Activated naive CD8-positive, alpha-beta T cell (primary cell): ENCODE measurements at regions not wholly inside any gene's neighbourhood (a gene's known extent, or its start where the extent isn't known, plus 50 kb on each side); places are given as distances from the start of the nearest gene placed in this dataset.
"Not testable (repeated sequence)": the region's sequence is repeated elsewhere in the genome, so short reads cannot be mapped to it uniquely, and the experiment has no call there.

Experiments used
- H3K27ac Mint-ChIP-seq: one replicate; pipeline ENCODE4 v1.8.0; 2021; ENCODE audit warnings: mixed read lengths
- H3K27me3 Mint-ChIP-seq: one replicate; pipeline ENCODE4 v1.8.0; 2021; ENCODE audit warnings: mixed read lengths
- H3K36me3 Mint-ChIP-seq: one replicate; pipeline ENCODE4 v1.8.0; 2021; ENCODE audit warnings: mixed read lengths
- H3K4me1 Mint-ChIP-seq: one replicate; pipeline ENCODE4 v1.8.0; 2021; ENCODE audit warnings: low read depth, mixed read lengths
- H3K4me3 Mint-ChIP-seq: one replicate; pipeline ENCODE4 v1.8.0; 2021; ENCODE audit warnings: mild to moderate bottlenecking, mixed read lengths
- H3K9me3 Mint-ChIP-seq: one replicate; pipeline ENCODE4 v1.8.0; 2021; ENCODE audit warnings: low read depth, mixed read lengths

GRCh38 chr13:73171271-73171682, 112.5 kb downstream of the KLF5 start:
- no peak overlapping the region for H3K27ac Mint-ChIP-seq
- no peak overlapping the region for H3K4me3 Mint-ChIP-seq
- no peaks in the 10 kb centered on the region for H3K27me3 Mint-ChIP-seq
- peaks cover 1% of the 10 kb centered on the region for H3K4me1 Mint-ChIP-seq
- H3K9me3 Mint-ChIP-seq = no peaks in the 10 kb centered on the region
- no peaks in the 10 kb centered on the region for H3K36me3 Mint-ChIP-seq

DNA sequence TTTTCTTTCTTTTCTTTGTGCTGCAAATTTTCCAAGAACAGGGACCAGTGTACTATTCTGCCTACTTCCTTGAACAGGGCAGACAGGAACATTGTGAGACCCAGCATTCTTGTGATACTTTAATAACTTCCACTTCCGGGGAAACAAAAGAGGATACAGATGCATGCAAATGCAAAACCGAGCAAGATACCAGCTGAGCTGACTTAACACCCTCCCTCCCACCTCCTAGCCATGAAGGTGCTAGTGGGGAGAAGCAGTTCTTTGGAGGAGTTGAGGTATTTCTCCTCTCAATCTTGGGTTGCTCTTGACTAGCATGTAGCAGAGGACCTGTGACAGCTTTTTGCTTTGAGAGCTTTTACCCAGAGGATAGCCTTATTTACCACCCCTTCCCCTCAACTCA, 111.2 kb downstream of the KLF5 start:
- H3K9me3 Mint-ChIP-seq = no peaks in the 10 kb centered on the region
- H3K27me3 Mint-ChIP-seq = no peaks in the 10 kb centered on the region
- peaks cover 1% of the 10 kb centered on the region for H3K4me1 Mint-ChIP-seq
- no peak overlapping the region for H3K4me3 Mint-ChIP-seq
- H3K36me3 Mint-ChIP-seq = no peaks in the 10 kb centered on the region
- no peak overlapping the region for H3K27ac Mint-ChIP-seq

DNA sequence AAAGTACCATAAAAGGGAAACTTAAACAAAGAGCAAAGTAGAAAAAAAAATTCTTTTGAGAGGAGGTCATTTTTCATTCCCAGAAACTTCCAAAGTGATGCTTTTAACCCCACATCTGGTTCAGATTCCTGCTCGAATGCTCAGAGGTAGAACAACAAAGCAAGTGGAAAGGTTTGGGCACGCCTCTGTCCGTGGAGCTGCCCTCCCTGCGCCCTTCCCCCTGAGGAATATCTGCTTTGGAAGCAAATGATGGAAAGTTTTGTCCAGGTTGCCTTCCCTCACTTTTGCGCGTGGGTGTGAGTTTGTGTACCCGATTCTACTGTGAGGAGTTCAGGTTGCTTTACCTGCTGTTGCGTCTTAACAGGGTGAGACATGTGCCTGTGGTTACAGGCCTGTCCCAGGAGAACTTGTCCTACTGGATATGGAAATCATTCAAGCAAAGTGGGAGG, 110.2 kb downstream of the KLF5 start:
- no peak overlapping the region for H3K4me3 Mint-ChIP-seq
- H3K36me3 Mint-ChIP-seq = no peaks in the 10 kb centered on the region
- no peaks in the 10 kb centered on the region for H3K9me3 Mint-ChIP-seq
- no peak overlapping the region for H3K27ac Mint-ChIP-seq
- H3K4me1 Mint-ChIP-seq = peaks cover 1% of the 10 kb centered on the region
- no peaks in the 10 kb centered on the region for H3K27me3 Mint-ChIP-seq

DNA sequence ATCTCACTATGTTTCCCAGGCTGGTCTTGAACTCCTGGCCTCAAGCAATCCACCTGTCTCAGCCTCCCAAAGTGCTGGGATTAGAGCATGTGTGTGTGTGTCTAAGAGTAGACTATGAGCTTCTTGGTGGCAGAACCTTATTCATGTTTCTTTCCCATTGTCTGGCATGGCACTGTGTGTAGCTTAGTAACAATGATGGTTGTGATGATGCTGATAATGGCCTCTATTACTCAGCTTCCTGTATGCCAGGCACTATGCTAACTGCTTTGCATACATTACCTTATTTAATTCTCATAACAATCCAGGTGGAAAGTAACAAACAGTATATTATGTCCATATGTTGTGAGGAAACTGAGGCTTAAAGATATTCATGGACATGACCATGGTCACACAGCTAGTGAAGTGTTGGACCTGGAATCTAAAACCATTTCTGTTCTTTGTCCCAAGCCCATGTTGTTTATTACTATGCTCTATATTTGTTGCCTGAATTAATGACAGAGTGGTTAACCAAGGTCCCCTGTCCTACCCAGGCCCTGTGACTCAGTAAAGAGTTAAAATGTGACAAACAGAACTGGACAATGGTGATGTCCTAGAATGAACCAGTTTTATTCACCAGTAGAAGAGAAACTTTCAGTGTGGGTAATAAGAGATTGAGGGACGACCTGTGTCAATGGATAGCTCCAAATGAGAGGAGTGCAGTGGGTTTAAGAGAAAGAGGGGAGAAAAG, 109.6 kb downstream of the KLF5 start:
- H3K27ac Mint-ChIP-seq = no peak overlapping the region
- H3K4me1 Mint-ChIP-seq = peaks cover 1% of the 10 kb centered on the region
- no peaks in the 10 kb centered on the region for H3K27me3 Mint-ChIP-seq
- H3K36me3 Mint-ChIP-seq = no peaks in the 10 kb centered on the region
- H3K4me3 Mint-ChIP-seq = no peak overlapping the region
- H3K9me3 Mint-ChIP-seq = no peaks in the 10 kb centered on the region

GRCh38 chr13:73167028-73167820, 108.4 kb downstream of the KLF5 start:
- H3K9me3 Mint-ChIP-seq = no peaks in the 10 kb centered on the region
- no peaks in the 10 kb centered on the region for H3K27me3 Mint-ChIP-seq
- no peaks in the 10 kb centered on the region for H3K36me3 Mint-ChIP-seq
- no peak overlapping the region for H3K27ac Mint-ChIP-seq
- H3K4me1 Mint-ChIP-seq = peaks cover 1% of the 10 kb centered on the region
- H3K4me3 Mint-ChIP-seq = no peak overlapping the region

GRCh38 chr13:73166204-73166603, 107.4 kb downstream of the KLF5 start:
- Mint-ChIP-seq H3K9me3 (no peaks in the 10 kb centered on the region), H3K4me3 (no peak overlapping the region)

DNA sequence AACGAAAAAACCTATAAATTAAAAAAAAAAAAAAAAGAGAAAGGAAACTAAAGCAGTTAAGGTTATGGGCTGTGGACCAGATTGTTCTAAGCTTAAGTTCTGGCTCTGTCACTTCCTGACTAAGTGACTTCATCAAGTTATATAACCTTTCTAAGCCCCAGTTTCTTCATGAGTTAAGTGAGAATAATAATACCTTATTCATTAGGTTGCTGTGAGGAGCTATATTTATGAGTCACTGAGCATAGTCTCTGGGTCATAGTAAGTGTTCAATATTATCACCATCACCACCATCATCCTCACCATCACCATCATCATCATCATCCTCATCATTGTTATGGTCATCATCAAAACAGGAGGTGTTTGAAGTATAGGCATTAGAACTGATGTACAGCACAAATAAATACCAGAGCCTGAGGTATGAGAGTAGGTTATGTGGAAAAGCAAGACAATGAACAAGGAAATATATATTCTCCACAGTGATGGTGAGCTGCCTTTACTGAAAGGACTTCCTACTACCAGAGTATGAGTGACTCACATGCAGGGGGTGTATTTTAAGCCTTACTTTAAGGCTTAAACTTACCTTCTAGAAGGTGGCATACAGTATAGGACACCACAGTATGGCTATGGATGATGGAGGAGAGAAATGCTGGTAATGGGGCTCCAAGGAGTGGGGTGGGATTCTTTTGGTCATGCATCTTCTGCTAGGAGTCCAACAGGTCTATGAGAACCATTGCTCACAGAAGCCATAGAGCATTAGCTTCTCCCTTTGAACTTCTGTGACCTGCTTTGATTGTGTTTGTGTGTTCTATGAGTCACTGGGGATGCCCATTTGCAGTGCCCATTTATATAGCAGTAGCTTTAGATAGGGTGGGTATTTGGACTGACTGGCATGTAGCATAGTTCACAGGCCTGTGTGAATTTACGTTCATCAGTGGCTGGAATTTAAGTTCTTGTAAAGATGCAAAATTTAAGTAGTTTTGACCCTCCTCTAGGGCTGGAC, 104.4 kb downstream of the KLF5 start:
- Mint-ChIP-seq H3K4me1 (no peaks in the 10 kb centered on the region), H3K36me3 (no peaks in the 10 kb centered on the region), H3K27me3 (no peaks in the 10 kb centered on the region), H3K27ac (no peak overlapping the region), H3K9me3 (no peaks in the 10 kb centered on the region), H3K4me3 (no peak overlapping the region)

More at GRCh38 chr13:73166204-73166603, 107.4 kb downstream of the KLF5 start:
- no peaks in the 10 kb centered on the region for H3K27me3 Mint-ChIP-seq
- no peak overlapping the region for H3K27ac Mint-ChIP-seq
- H3K4me1 Mint-ChIP-seq = peaks cover 1% of the 10 kb centered on the region
- H3K36me3 Mint-ChIP-seq = no peaks in the 10 kb centered on the region

GRCh38 chr13:73160371-73161031, 101.7 kb downstream of the KLF5 start:
- not testable (repeated sequence) for H3K9me3 Mint-ChIP-seq, H3K27me3 Mint-ChIP-seq, H3K4me1 Mint-ChIP-seq, H3K4me3 Mint-ChIP-seq, H3K27ac Mint-ChIP-seq, H3K36me3 Mint-ChIP-seq

GRCh38 chr13:73158851-73159250, 100.0 kb downstream of the KLF5 start:
- Mint-ChIP-seq H3K27ac (no peak overlapping the region), H3K9me3 (no peaks in the 10 kb centered on the region), H3K27me3 (no peaks in the 10 kb centered on the region), H3K36me3 (no peaks in the 10 kb centered on the region), H3K4me3 (no peak overlapping the region), H3K4me1 (no peaks in the 10 kb centered on the region)

DNA sequence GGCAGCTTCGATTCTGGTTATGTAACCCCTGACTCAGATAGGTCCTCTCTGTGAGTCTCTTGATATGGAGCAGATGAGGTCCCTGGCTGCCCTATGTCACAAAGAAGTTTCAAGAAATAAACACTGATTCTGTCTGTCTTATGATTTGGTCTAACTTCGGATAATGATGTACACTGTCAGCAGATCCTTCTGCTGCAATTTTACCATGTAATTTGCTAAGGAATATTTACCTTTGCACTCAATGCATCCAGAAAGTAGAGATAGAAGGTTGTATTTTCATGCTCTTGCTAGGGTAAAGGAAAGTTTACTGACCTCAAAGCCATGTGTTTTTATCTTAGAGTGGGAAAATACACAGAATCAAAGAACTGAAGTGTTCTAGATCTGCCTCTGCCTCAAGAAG, 98.2 kb downstream of the KLF5 start:
- H3K27me3 Mint-ChIP-seq = no peaks in the 10 kb centered on the region
- no peak overlapping the region for H3K4me3 Mint-ChIP-seq
- H3K9me3 Mint-ChIP-seq = no peaks in the 10 kb centered on the region
- no peaks in the 10 kb centered on the region for H3K4me1 Mint-ChIP-seq
- H3K36me3 Mint-ChIP-seq = no peaks in the 10 kb centered on the region
- no peak overlapping the region for H3K27ac Mint-ChIP-seq

DNA sequence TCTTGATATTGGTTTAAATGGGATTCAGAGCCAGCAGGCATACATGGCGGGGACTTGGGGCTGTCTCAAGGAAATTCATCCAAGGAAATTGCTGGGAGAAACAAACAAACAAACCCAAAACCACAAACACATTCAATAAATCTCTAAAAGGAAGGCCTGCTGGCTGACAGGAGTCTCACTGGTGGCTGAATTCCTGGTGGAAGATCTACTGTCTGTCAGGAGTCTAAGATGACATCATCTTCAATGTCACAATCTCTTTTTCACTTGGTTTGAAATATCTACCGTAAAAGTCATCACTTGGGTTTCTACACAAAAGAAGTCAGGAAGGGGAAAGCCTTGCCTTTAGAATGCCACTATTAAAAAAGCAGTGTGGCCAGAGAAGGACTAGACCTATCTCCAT, 87.9 kb downstream of the KLF5 start:
- no peaks in the 10 kb centered on the region for H3K27me3 Mint-ChIP-seq
- H3K36me3 Mint-ChIP-seq = peaks cover 3% of the 10 kb centered on the region
- H3K27ac Mint-ChIP-seq = no peak overlapping the region
- no peak overlapping the region for H3K4me3 Mint-ChIP-seq
- no peaks in the 10 kb centered on the region for H3K4me1 Mint-ChIP-seq
- H3K9me3 Mint-ChIP-seq = no peaks in the 10 kb centered on the region

- no peak overlapping the region for H3K27ac Mint-ChIP-seq
- peaks cover 3% of the 10 kb centered on the region for H3K36me3 Mint-ChIP-seq
- no peaks in the 10 kb centered on the region for H3K9me3 Mint-ChIP-seq
- H3K27me3 Mint-ChIP-seq = no peaks in the 10 kb centered on the region
- no peaks in the 10 kb centered on the region for H3K4me1 Mint-ChIP-seq
- H3K4me3 Mint-ChIP-seq = no peak overlapping the region
Measured at GRCh38 chr13:73142071-73142470, 83.3 kb downstream of the KLF5 start.

- Mint-ChIP-seq H3K4me3 (no peak overlapping the region), H3K36me3 (no peaks in the 10 kb centered on the region), H3K27ac (no peak overlapping the region), H3K27me3 (no peaks in the 10 kb centered on the region), H3K9me3 (no peaks in the 10 kb centered on the region), H3K4me1 (no peaks in the 10 kb centered on the region)
Measured at GRCh38 chr13:73141292-73141771, 82.5 kb downstream of the KLF5 start.

DNA sequence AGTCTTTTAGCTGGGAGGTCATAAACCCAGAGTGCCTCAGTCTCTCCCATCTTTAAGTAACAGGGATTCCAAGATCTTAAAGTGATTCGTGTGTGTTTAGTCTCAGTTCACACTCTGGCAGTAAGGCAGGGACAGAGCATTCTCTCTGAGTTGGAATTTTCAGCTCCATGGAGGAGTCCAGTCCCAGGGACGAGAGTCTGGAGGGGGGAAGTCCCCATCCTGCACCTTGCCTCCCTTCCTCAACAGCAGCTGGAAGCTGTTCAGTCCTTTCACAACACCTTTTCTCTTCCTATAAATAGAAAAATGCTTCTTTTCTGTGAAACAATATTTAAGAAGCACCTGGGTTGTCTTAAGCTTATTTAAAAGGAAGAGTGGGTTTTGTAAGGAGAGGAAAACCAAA, 82.0 kb downstream of the KLF5 start:
- Mint-ChIP-seq H3K36me3 (no peaks in the 10 kb centered on the region), H3K27me3 (no peaks in the 10 kb centered on the region), H3K9me3 (no peaks in the 10 kb centered on the region), H3K4me3 (no peak overlapping the region), H3K27ac (no peak overlapping the region), H3K4me1 (no peaks in the 10 kb centered on the region)
